Osteocyte (in vitro differentiated cells): ENCODE measurements at regions not wholly inside any gene's neighbourhood (a gene's known extent, or its start where the extent isn't known, plus 50 kb on each side); places are given as distances from the start of the nearest gene placed in this dataset.

Experiments
- DNase-seq: peaks from one replicate; pipeline ENCODE4 v3.0.0; 2021; ENCODE audit warnings: mixed read lengths; ENCODE audit not compliant: unreplicated experiment; ENCODE audit errors: extremely low spot score
- H3K27ac Mint-ChIP-seq: one replicate; pipeline ENCODE4 v1.8.0; 2021; ENCODE audit warnings: mild to moderate bottlenecking, mixed read lengths; ENCODE audit not compliant: unreplicated experiment
- H3K27me3 Mint-ChIP-seq: one replicate; pipeline ENCODE4 v1.8.0; 2021; ENCODE audit warnings: mixed read lengths; ENCODE audit not compliant: unreplicated experiment
- H3K36me3 Mint-ChIP-seq: one replicate; pipeline ENCODE4 v1.8.0; 2021; ENCODE audit warnings: mixed read lengths; ENCODE audit not compliant: unreplicated experiment
- H3K4me1 Mint-ChIP-seq: one replicate; pipeline ENCODE4 v1.8.0; 2021; ENCODE audit warnings: mixed read lengths; ENCODE audit not compliant: unreplicated experiment
- H3K4me3 Mint-ChIP-seq: one replicate; pipeline ENCODE4 v1.8.0; 2021; ENCODE audit warnings: mild to moderate bottlenecking, moderate library complexity, mixed read lengths; ENCODE audit not compliant: unreplicated experiment
- H3K9me3 Mint-ChIP-seq: one replicate; pipeline ENCODE4 v1.8.0; 2021; ENCODE audit warnings: mixed read lengths; ENCODE audit not compliant: unreplicated experiment
- CTCF ChIP-seq: fragments of 200-600 bp; sonication (generic); IDR thresholded peaks from 2 replicates; pipeline ENCODE4 v1.5.0; 2021; ENCODE audit warnings: antibody characterized with exemption, mild to moderate bottlenecking, moderate library complexity

- no peaks in the 10 kb centered on the region for H3K27me3 Mint-ChIP-seq
- H3K4me3 Mint-ChIP-seq, result no peak overlapping the region
- no peak for TF ChIP-seq CTCF
- no peaks in the 10 kb centered on the region for H3K36me3 Mint-ChIP-seq
- peaks cover 5% of the 10 kb centered on the region for H3K9me3 Mint-ChIP-seq
- no peak for DNase-seq
- no peak overlapping the region for H3K27ac Mint-ChIP-seq
- H3K4me1 Mint-ChIP-seq, result peaks cover 10% of the 10 kb centered on the region
Observed at GRCh38 chr10:36704124-36704523, 421.3 kb upstream of the ANKRD30A start.

GRCh38 chr10:36703179-36703578, 422.2 kb upstream of the ANKRD30A start:
- no peak for TF ChIP-seq CTCF
- DNase-seq, result no peak
- Mint-ChIP-seq H3K4me3 (no peak overlapping the region), H3K27me3 (no peaks in the 10 kb centered on the region), H3K27ac (no peak overlapping the region), H3K4me1 (peaks cover 10% of the 10 kb centered on the region), H3K36me3 (no peaks in the 10 kb centered on the region), H3K9me3 (peaks cover 5% of the 10 kb centered on the region)

GRCh38 chr10:36700123-36700522, 425.3 kb upstream of the ANKRD30A start:
- Mint-ChIP-seq H3K4me3 (no peak overlapping the region), H3K4me1 (peaks cover 10% of the 10 kb centered on the region), H3K27ac (no peak overlapping the region), H3K36me3 (no peaks in the 10 kb centered on the region), H3K27me3 (no peaks in the 10 kb centered on the region), H3K9me3 (peaks cover 5% of the 10 kb centered on the region)
- no peak for TF ChIP-seq CTCF
- no peak for DNase-seq

- no peak for TF ChIP-seq CTCF
- no peaks in the 10 kb centered on the region for H3K36me3 Mint-ChIP-seq
- H3K27ac Mint-ChIP-seq, result no peak overlapping the region
- H3K27me3 Mint-ChIP-seq, result no peaks in the 10 kb centered on the region
- peaks cover under 1% of the 10 kb centered on the region for H3K9me3 Mint-ChIP-seq
- no peak for DNase-seq
- H3K4me1 Mint-ChIP-seq, result peaks cover 9% of the 10 kb centered on the region
- no peak overlapping the region for H3K4me3 Mint-ChIP-seq
Observed at GRCh38 chr10:36692759-36693158, 432.6 kb upstream of the ANKRD30A start.

- Mint-ChIP-seq H3K4me1 (peaks cover 14% of the 10 kb centered on the region), H3K36me3 (no peaks in the 10 kb centered on the region), H3K4me3 (no peak overlapping the region), H3K27ac (no peak overlapping the region), H3K27me3 (no peaks in the 10 kb centered on the region), H3K9me3 (peaks cover 9% of the 10 kb centered on the region)
- DNase-seq, result no peak
- TF ChIP-seq CTCF, result no peak
Observed at GRCh38 chr10:36688717-36689116, 436.7 kb upstream of the ANKRD30A start.
